Dermis microvascular lymphatic vessel endothelial cell (primary cell): ENCODE measurements at regions not wholly inside any gene's neighbourhood (a gene's known extent, or its start where the extent isn't known, plus 50 kb on each side); places are given as distances from the start of the nearest gene placed in this dataset.

Source experiments
- DNase-seq, 2 donors: peaks; one replicate each; pipeline versions ENCODE4 v3.0.0 to v3.0.0-alpha.2; 2010; ENCODE audit warnings: low read depth in 2 of 2

- DNase-seq = no peak
Measured at GRCh38 chr2:176645494-176645893, 376.3 kb downstream of the MTX2 start.

- DNase-seq = no peak
Measured at GRCh38 chr2:176646033-176646615, 376.9 kb downstream of the MTX2 start.

- no peak for DNase-seq
Measured at GRCh38 chr2:176647325-176648165, 378.3 kb downstream of the MTX2 start.

DNA sequence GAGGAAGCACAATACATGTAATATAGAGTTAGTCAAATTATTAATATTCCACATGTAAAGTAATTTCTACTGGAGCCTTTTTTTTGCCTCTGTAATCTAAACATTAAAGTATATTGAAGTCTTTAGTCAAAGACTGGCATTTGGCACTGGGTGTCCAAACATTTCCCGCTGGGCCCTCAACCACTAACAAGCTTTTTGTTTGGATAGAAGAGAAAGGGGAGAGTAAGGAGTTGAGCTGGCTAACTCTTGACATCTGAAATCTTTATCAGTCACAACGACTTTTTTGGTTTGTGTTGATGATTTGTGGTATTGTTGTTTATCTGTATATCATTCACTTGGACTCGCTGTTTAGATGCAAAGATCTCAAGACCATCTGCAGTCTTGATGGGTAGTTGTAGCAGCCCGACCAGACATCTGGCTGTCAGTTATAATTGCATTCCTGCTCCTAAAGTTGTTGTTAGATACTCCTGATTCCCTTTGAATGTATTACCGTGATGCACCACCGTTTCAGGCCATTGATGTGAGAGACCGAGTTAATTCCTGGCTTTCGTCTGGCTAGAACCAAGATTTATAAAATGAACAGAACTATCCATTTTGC is 379.6 kb downstream of the MTX2 start:
- DNase-seq = no peak

DNA sequence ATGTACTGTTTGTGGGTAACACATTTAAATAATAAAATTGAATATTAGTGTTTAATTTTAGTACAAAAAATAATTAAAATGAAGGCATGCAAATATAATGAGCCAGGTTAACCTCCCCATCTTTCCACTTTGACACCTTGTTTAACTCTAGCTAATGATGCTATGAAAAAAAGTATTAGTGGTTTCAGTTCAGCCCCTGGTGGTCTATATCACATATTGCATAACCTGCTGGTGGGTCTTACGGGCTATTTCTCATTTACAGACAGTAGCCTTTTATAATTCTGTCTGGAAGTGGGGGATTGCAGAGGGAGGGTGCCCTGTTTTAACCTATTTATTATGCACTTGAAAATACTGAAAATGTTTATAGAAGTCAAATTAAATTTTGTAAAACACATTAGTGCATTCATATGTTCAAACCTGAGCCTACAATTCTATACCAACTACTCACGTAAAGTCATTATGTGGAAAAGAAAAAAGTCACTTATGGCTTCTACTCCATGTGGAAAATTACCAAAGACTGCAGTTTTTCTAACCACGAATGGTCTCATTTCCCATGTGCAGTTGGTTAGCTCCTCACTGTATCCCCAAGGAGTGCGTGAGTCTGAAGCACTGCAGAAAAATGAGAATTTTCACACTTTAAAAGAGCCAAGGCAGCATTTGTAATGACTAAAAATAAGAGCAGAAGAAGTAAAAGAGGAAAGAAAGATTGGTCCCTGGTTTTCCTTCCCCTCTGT is 381.0 kb downstream of the MTX2 start:
- DNase-seq = peak in 1 of 2 donors; percentile 63

- peak in 1 of 2 donors; percentile 21 for DNase-seq
Measured at GRCh38 chr2:176650838-176651555, 381.8 kb downstream of the MTX2 start.

- DNase-seq = peak; percentile 69 to 80
Measured at GRCh38 chr2:176652300-176653182, 383.3 kb downstream of the MTX2 start.

DNA sequence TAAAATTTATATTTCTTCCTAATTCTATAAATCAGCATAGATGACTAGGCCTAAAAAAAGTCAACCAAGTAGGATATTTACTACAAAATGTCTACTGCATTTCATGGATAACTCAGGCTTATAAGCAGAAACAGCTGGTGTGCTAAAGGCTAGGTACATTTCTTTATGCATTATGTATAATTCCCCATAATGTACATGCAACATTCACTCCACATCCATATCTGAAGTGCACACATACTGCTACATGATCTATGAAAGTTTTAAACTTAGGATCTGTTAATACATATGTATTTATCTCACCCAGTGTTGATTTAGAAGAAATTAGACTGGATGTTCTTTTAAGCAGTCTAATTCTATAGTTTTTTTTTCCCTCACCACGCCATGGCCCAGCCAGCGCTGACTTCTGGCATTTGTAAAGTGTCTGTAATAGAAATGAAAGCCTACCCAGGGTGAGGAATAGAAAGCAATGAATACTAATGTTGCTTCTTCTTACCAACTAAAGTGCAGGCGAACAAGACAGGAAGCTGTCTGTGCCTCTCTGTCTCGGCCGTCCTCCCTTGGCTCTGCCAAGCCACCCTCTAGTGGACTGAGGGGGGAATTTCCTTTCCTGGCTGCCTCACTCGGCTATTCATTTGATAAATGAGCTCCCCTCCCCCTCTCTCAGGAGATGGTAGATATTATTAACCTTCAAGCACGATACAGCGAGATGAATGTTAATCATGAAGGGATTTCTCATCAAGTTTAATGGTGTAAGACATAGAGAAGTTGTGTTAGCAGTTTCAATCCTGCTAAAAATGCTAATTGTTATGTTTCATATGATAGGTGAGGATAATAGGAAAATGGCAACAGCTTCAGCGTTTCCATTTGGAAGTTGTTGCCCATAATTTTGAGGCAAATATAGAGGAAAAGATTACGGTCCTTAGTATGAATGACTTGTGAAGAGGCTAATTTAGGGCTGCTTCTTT is 384.5 kb downstream of the MTX2 start:
- peak in 1 of 2 donors; percentile 87 for DNase-seq

DNA sequence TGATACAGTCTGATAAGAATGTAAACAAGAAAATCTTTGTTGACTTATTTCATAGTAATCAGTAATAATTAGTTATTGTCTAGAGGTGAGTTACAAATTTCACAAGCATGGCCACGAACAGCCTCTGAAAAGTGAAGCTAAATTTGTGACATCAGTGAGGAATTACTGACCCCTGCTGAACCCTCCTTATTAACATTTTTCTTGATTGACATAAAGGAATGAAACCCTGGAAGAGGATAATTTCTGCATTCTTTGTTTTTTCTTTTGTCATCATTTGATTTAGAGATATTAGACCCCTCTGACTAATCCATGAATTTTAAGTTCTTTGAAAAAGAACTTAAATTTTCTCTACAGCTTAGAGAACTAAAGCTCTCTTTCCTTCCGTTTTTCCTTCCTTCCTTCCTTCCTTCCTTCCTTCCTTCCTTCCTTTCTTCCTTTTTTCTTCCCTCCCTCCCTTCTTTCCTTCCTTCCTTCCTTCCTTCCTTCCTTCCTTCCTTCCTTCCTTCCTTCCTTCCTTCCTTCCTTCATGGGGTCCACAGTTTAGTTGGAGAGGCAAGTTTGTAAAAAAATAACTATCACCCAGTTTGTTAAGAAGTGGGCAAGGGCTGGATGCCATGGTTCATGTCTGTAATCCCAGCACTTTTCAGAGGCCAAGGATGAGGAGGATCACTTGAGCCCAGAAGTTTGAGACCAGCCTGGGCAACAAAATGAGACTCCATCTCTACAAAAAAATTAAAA is 387.0 kb downstream of the MTX2 start:
- no peak for DNase-seq

DNA sequence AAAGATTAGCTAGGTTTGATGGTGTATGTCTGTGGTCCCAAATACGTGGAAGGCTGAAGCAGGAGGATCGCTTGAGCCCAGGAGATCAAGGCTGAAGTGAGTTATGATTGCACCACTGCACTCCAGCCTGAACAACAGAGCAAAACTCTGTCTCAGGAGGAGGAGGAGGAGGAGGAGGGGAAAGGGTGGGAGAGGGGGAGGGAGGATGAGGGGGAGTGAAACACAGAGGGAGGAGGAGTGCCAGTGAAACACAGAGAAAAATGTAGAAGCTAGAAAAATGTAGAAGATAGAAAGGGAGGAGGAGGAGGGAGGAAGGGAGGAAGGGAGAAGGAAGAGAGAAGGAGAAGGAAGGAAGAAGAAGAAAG is 387.5 kb downstream of the MTX2 start:
- DNase-seq = no peak

GRCh38 chr2:176657393-176657792 is 388.2 kb downstream of the MTX2 start:
- peak in 1 of 2 donors; percentile 54 for DNase-seq

DNA sequence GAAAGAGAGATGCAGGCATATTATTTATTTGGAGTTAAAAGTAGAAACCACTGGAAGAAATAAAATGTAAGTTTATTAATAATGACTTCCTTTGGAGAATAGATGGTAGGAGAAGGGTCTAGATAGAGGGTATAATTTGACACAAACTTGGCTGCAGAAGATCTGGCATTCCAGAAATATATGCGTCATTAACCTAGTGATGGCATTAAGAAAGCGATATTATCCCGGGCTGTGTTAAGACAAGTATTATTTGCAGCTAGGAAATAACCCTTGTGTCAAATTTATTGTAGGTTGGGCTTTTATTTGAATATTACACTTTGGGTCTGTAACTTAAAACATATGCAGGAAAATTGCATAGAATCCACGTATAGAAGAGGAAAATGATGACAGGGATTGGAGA is 389.5 kb downstream of the MTX2 start:
- DNase-seq = no peak

DNA sequence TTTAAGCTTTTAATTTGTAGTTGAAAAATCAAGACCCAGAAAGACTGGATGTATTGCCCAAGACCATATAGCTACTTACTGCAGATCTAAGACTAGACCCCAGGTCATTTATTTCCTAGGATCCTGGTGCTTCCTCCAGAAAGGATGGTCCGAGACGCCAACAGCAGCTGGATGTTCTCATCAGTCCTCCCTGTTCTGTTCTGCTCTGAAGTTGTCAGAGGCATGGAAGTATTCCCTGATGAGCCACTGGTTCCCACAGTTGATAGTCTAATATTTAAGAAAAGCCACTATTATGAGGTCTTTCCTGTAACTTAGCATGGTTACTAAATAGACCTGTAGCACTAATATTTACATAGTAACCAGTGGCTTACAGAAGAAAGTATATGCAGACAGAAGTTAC is 393.5 kb downstream of the MTX2 start:
- DNase-seq = no peak

DNA sequence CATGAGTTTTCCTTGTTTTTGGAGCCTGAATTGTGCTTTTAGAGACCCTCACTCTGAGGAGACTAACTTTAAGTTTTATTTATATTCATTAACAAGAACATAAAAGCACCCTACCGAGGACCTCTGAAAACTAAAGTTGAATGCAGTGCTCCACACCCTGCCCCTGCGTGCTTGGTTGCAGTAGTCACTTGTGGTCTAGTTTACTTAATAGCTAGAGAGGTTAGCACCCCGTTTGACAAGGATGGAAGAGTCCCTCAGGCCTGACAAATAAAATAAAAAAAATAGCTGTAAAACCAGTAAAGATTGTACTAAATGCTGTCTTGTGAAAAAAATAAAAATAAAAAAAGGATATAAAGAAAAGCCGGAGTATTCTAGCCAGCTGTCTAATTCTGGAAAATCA is 395.2 kb downstream of the MTX2 start:
- no peak for DNase-seq

DNA sequence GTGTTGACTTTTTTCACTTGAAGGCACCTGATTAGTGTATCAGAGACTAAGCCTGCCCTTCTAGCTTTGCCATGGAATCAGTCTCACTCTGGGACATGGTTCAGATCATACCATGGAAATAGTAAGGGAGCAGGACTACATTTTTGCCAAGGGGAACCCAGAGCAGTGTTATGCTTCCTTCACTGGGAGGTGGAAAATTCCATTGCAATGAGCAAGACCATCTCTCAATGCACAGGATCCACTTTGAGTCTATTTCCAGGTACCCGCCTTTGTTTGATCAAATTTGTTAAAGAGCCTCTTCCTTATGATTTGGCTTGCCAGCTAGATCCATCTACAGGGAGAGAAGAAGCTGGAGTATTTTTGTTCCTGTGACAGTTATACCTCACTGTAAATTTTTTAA is 395.8 kb downstream of the MTX2 start:
- no peak for DNase-seq

DNA sequence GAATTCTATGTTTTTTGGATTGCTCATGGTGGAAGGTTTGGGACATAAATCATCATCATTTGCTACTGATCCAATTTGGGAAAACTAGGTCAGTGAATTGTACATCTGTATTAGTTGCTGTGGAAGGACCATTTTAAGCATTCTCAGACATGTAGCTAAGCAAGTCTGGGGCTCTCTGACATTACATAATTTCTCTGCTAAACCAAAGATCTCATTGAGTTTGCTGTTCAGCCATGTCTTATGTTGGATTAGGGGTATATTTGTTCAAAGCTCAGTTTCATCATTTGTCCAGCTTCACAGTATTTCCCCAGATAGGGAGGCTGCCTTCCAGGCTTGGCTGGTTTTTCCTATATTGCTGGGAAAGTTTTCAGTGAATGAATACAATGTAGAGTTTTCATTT is 399.7 kb downstream of the MTX2 start:
- no peak for DNase-seq

DNA sequence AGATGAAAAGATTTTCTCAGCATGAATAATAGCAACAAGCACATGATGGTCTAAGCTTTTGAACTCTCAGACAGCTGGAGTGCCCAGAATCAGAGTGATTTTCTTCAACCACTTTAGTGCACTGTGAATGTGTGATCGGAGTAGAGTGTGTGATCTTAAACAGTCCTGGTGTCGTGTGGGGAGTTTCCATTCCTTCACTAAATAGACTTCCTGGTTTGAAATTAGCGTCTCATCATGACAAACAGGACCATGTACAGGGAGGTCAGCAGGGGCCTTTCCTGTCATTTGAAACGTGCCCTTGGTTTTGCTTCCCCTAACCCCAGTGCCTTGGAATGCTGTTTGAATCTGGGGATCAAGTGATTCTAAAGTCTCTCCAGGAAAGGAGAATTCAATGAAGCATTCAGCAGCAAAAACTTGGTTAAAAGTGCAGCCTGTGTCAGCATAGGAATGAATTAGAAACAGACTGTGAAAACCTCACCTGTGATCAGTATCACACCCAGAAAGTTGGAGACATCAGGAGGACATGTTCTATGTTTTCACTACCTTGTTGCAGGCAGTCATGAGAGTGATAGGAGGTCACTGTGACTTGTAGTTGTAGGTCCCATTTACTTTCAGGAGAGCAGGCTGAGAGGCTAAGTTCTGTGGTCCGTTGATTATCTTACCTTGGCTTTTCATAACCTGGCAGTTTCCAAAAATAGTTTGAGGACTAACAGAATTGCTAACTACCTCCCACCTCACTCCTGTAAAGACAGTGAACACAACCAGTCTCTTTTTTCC is 400.3 kb downstream of the MTX2 start:
- DNase-seq = peak in 1 of 2 donors; percentile 60
